GM23338 (cell line): ENCODE measurements at regions not wholly inside any gene's neighbourhood (a gene's known extent, or its start where the extent isn't known, plus 50 kb on each side); places are given as distances from the start of the nearest gene placed in this dataset.

ENCODE experiments used
- CREB1 ChIP-seq: fragments of 250-450 bp; sonication (Bioruptor Pico); IDR thresholded peaks from 2 replicates; pipeline ENCODE4 v1.5.0; 2020; ENCODE audit warnings: low read depth, mild to moderate bottlenecking, moderate library complexity
- JUNB ChIP-seq: IDR thresholded peaks from one replicate; pipeline ENCODE4 v1.6.1; 2016; ENCODE audit warnings: antibody characterized with exemption; ENCODE audit not compliant: unreplicated experiment
- POLR2AphosphoS5 ChIP-seq: IDR thresholded peaks from 2 replicates; pipeline ENCODE4 v1.6.1; 2016; ENCODE audit warnings: antibody characterized with exemption, low read depth
- ZNF114 ChIP-seq: fragments of 250-450 bp; sonication (Bioruptor Pico); IDR thresholded peaks from 2 replicates; pipeline ENCODE4 v1.5.0; 2020; ENCODE audit warnings: mild to moderate bottlenecking, moderate library complexity
- TF ChIP-seq, protein P1 (sequence below): fragments of 250-450 bp; sonication (Bioruptor Pico); IDR thresholded peaks from 2 replicates; pipeline ENCODE4 v1.5.0; 2020; ENCODE audit warnings: mild to moderate bottlenecking, moderate library complexity
- TF ChIP-seq, protein P2 (sequence below): IDR thresholded peaks from one replicate; pipeline ENCODE4 v1.6.1; 2018; ENCODE audit warnings: antibody characterized with exemption; ENCODE audit not compliant: unreplicated experiment
- TF ChIP-seq, protein P3 (sequence below), 2 experiments: fragments of 200-600 bp in 1 of 2; sonication (generic) in 1 of 2; conservative IDR thresholded peaks; 2 replicates each; pipeline versions ENCODE4 v1.5.1 to v1.6.1; 2016 to 2017; ENCODE audit warnings: antibody characterized with exemption in 2 of 2, low read depth in 2 of 2, mild to moderate bottlenecking in 2 of 2, moderate library complexity in 1 of 2

DNA sequence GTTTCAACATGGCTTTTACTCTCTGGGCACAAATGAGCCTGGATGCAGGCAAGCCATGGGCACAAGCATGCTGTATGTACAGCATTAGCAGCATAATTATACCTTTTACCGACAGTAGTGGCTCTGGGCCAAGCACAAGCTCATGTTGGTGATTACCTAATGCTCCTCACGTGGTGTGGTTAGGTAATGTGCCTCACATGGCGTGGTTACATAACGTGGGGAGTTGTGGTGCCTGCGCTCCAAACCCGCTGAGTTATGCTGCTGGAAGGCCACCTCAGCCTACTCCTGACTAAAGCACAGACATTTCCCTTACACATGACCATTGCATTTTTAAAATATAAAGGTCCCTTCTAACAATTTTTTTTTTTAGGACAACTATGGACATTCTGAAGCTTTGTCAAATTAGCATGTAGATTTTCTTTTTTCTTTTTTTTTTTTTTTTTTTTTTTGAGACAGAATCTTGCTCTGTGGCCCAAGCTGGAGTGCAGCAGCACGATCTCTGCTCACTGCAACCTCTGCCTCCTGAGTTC, 794.0 kb downstream of the EFNA5 start (continued):
- TF ChIP-seq, protein P1, sequence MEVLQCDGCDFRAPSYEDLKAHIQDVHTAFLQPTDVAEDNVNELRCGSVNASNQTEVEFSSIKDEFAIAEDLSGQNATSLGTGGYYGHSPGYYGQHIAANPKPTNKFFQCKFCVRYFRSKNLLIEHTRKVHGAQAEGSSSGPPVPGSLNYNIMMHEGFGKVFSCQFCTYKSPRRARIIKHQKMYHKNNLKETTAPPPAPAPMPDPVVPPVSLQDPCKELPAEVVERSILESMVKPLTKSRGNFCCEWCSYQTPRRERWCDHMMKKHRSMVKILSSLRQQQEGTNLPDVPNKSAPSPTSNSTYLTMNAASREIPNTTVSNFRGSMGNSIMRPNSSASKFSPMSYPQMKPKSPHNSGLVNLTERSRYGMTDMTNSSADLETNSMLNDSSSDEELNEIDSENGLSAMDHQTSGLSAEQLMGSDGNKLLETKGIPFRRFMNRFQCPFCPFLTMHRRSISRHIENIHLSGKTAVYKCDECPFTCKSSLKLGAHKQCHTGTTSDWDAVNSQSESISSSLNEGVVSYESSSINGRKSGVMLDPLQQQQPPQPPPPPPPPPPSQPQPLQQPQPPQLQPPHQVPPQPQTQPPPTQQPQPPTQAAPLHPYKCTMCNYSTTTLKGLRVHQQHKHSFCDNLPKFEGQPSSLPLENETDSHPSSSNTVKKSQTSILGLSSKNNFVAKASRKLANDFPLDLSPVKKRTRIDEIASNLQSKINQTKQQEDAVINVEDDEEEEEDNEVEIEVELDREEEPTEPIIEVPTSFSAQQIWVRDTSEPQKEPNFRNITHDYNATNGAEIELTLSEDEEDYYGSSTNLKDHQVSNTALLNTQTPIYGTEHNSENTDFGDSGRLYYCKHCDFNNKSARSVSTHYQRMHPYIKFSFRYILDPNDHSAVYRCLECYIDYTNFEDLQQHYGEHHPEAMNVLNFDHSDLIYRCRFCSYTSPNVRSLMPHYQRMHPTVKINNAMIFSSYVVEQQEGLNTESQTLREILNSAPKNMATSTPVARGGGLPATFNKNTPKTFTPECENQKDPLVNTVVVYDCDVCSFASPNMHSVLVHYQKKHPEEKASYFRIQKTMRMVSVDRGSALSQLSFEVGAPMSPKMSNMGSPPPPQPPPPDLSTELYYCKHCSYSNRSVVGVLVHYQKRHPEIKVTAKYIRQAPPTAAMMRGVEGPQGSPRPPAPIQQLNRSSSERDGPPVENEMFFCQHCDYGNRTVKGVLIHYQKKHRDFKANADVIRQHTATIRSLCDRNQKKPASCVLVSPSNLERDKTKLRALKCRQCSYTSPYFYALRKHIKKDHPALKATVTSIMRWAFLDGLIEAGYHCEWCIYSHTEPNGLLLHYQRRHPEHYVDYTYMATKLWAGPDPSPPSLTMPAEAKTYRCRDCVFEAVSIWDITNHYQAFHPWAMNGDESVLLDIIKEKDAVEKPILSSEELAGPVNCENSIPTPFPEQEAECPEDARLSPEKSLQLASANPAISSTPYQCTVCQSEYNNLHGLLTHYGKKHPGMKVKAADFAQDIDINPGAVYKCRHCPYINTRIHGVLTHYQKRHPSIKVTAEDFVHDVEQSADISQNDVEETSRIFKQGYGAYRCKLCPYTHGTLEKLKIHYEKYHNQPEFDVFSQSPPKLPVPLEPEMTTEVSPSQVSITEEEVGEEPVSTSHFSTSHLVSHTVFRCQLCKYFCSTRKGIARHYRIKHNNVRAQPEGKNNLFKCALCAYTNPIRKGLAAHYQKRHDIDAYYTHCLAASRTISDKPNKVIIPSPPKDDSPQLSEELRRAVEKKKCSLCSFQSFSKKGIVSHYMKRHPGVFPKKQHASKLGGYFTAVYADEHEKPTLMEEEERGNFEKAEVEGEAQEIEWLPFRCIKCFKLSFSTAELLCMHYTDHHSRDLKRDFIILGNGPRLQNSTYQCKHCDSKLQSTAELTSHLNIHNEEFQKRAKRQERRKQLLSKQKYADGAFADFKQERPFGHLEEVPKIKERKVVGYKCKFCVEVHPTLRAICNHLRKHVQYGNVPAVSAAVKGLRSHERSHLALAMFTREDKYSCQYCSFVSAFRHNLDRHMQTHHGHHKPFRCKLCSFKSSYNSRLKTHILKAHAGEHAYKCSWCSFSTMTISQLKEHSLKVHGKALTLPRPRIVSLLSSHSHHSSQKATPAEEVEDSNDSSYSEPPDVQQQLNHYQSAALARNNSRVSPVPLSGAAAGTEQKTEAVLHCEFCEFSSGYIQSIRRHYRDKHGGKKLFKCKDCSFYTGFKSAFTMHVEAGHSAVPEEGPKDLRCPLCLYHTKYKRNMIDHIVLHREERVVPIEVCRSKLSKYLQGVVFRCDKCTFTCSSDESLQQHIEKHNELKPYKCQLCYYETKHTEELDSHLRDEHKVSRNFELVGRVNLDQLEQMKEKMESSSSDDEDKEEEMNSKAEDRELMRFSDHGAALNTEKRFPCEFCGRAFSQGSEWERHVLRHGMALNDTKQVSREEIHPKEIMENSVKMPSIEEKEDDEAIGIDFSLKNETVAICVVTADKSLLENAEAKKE (CRISPR knock-in tag), result no peak
- TF ChIP-seq POLR2AphosphoS5 (no peak), JUNB (no peak), ZNF114 (no peak), CREB1 (CRISPR knock-in tag) (no peak)
- TF ChIP-seq, protein P2, sequence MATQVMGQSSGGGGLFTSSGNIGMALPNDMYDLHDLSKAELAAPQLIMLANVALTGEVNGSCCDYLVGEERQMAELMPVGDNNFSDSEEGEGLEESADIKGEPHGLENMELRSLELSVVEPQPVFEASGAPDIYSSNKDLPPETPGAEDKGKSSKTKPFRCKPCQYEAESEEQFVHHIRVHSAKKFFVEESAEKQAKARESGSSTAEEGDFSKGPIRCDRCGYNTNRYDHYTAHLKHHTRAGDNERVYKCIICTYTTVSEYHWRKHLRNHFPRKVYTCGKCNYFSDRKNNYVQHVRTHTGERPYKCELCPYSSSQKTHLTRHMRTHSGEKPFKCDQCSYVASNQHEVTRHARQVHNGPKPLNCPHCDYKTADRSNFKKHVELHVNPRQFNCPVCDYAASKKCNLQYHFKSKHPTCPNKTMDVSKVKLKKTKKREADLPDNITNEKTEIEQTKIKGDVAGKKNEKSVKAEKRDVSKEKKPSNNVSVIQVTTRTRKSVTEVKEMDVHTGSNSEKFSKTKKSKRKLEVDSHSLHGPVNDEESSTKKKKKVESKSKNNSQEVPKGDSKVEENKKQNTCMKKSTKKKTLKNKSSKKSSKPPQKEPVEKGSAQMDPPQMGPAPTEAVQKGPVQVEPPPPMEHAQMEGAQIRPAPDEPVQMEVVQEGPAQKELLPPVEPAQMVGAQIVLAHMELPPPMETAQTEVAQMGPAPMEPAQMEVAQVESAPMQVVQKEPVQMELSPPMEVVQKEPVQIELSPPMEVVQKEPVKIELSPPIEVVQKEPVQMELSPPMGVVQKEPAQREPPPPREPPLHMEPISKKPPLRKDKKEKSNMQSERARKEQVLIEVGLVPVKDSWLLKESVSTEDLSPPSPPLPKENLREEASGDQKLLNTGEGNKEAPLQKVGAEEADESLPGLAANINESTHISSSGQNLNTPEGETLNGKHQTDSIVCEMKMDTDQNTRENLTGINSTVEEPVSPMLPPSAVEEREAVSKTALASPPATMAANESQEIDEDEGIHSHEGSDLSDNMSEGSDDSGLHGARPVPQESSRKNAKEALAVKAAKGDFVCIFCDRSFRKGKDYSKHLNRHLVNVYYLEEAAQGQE, result no peak
- TF ChIP-seq, protein P3, sequence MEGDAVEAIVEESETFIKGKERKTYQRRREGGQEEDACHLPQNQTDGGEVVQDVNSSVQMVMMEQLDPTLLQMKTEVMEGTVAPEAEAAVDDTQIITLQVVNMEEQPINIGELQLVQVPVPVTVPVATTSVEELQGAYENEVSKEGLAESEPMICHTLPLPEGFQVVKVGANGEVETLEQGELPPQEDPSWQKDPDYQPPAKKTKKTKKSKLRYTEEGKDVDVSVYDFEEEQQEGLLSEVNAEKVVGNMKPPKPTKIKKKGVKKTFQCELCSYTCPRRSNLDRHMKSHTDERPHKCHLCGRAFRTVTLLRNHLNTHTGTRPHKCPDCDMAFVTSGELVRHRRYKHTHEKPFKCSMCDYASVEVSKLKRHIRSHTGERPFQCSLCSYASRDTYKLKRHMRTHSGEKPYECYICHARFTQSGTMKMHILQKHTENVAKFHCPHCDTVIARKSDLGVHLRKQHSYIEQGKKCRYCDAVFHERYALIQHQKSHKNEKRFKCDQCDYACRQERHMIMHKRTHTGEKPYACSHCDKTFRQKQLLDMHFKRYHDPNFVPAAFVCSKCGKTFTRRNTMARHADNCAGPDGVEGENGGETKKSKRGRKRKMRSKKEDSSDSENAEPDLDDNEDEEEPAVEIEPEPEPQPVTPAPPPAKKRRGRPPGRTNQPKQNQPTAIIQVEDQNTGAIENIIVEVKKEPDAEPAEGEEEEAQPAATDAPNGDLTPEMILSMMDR (conservative IDR thresholded peaks at IDR 0.05; ENCODE audit: low read depth in 2 of 2), result no peak
